BE2C (cell line): ENCODE measurements at regions not wholly inside any gene's neighbourhood (a gene's known extent, or its start where the extent isn't known, plus 50 kb on each side); places are given as distances from the start of the nearest gene placed in this dataset.
"Not testable (repeated sequence)": the region's sequence is repeated elsewhere in the genome, so short reads cannot be mapped to it uniquely, and the experiment has no call there.

ENCODE experiments used
- DNase-seq: peaks from one replicate; pipeline ENCODE4 v3.0.0-alpha.2; 2020
- H3K27me3 ChIP-seq: fragments of 250-450 bp; sonication (Bioruptor Pico); 2 replicates; pipeline ENCODE4 v1.5.1; 2020; ENCODE audit warnings: mild to moderate bottlenecking
- H3K36me3 ChIP-seq: fragments of 250-450 bp; sonication (Bioruptor Pico); 2 replicates; pipeline ENCODE4 v1.5.1; 2020; ENCODE audit warnings: mild to moderate bottlenecking
- H3K4me1 ChIP-seq: fragments of 250-450 bp; sonication (Bioruptor Pico); 2 replicates; pipeline ENCODE4 v1.5.1; 2020
- H3K4me3 ChIP-seq: 2 replicates; pipeline ENCODE4 v1.5.1; 2011; ENCODE audit warnings: low read depth, low read length
- H3K9me3 ChIP-seq: fragments of 250-450 bp; sonication (Bioruptor Pico); 2 replicates; pipeline ENCODE4 v1.5.1; 2020
- TF ChIP-seq, protein P1 (sequence below): IDR thresholded peaks from 2 replicates; pipeline ENCODE4 v1.5.1; 2012; ENCODE audit warnings: mild to moderate bottlenecking, low read depth, low read length

DNA sequence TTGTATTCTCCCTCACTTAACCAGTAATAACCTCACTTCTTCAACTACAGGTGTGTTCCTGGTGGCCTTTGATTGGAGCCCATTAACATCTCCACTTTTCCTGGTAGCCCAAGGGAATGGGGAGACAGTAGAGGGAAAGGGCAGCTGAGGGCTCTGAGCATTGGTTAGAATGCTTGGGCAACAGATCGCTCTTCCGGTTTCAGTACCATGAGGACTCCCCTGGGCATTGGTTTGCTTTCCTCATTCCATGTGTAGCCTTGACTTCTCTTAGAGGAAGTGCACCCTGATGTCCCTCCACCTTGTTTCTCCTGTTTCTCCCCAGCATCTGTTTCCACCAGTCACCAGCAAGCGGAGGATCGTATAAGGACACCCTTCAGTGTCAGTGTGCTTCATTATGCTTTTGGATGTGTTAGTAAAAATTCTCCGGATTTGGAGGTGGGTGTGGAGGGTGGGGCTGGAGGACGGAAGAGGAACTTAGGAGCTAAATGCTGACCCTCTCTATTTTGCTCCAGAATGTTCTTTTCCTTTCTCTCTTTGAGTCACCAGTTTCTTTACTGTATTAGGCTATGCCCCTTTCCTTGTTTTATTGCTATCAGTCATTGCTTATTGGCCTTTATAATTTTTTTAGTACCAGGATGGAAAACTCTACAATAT lies 50.6 kb upstream of the ZNG1B start:
- H3K9me3 ChIP-seq, DNase-seq, H3K4me1 ChIP-seq, H3K4me3 ChIP-seq, H3K27me3 ChIP-seq, H3K36me3 ChIP-seq: not testable (repeated sequence)

DNA sequence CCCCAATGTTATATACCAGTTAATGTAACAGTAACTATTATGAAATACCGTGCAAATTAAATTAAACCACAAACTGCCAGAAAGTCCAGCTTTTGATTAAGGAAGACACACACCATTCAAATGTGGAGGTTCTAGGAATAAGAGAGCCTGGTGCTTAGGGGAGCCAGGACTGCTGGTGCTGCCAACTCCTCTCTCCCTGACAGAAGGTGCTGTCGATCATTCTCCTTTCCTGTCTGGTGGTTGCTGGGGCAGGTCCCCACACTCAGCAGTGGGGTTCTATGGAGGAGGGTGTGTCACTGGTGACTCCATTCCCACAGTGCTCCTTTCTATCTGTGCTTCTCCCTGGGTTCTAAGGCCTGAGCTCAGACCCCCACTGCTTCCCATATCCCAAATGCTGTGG lies 57.9 kb upstream of the ZNG1B start:
- H3K4me1 ChIP-seq, H3K36me3 ChIP-seq, H3K4me3 ChIP-seq, DNase-seq, H3K27me3 ChIP-seq, H3K9me3 ChIP-seq: not testable (repeated sequence)

DNA sequence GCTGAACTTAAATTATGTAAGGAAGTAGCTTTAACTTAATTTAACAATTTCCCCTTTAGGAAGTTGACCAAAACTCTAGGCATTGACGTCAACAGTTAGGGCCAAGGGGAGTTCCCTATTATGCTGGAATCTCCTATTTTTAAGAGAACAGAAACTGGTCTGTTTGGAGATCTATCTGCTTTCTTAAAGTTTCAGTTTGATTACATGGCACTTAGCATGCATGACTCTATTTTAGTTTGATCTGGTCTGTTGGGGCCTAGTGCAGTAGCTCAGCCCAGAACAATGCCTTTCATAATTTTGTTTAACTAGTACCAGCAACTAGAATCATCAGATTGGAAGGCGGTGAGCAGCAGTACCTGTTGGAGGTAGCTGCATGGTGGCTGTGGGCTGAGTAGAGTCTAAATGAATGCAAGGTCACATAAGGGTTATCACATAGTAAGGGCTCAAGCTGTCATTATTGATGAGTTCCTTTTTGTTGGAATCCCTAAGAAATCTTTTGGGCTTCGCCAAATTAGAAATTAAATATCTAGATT lies 60.5 kb upstream of the ZNG1B start:
- Histone ChIP-seq H3K4me1 (no peaks in the 10 kb centered on the region), H3K36me3 (no peaks in the 10 kb centered on the region), H3K4me3 (no peak overlapping the region), H3K9me3 (no peaks in the 10 kb centered on the region), H3K27me3 (no peaks in the 10 kb centered on the region)
- TF ChIP-seq, protein P1, sequence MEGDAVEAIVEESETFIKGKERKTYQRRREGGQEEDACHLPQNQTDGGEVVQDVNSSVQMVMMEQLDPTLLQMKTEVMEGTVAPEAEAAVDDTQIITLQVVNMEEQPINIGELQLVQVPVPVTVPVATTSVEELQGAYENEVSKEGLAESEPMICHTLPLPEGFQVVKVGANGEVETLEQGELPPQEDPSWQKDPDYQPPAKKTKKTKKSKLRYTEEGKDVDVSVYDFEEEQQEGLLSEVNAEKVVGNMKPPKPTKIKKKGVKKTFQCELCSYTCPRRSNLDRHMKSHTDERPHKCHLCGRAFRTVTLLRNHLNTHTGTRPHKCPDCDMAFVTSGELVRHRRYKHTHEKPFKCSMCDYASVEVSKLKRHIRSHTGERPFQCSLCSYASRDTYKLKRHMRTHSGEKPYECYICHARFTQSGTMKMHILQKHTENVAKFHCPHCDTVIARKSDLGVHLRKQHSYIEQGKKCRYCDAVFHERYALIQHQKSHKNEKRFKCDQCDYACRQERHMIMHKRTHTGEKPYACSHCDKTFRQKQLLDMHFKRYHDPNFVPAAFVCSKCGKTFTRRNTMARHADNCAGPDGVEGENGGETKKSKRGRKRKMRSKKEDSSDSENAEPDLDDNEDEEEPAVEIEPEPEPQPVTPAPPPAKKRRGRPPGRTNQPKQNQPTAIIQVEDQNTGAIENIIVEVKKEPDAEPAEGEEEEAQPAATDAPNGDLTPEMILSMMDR, result no peak
- no peak for DNase-seq

DNA sequence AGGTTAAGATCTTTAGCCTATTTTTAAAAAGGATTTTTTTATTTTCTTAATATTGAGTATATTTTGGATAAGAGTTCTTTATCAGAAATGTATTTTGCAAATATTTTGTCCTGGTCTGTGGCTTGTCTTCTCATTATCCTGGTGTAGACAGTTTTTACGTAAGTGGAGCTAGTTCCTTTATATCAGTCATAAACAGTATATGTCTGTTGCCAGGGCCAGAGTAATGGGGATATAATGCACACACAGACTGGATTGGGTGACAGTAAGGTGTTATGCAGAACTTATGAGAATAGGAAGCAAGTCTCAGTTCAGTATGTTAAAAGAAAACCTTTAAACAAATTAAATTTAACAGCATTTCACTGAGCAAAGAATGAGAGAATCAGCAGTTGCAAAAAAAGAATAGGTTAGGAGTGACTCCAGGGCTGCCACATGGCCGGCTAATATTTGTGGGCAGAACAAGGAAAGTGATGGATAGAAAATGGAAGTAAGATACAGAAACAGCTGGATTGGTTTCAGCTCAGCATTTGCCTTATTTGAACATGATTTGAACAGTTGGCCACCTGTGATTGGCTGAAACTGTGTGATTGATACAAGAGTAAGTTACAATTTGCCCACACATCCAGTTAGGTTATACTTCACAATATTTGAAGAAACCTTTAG lies 61.1 kb upstream of the ZNG1B start:
- H3K36me3 ChIP-seq, result no peaks in the 10 kb centered on the region
- no peaks in the 10 kb centered on the region for H3K27me3 ChIP-seq
- DNase-seq, result no peak
- H3K4me3 ChIP-seq, result no peak overlapping the region
- H3K4me1 ChIP-seq, result no peaks in the 10 kb centered on the region
- TF ChIP-seq, protein P1, result no peak
- H3K9me3 ChIP-seq, result no peaks in the 10 kb centered on the region

DNA sequence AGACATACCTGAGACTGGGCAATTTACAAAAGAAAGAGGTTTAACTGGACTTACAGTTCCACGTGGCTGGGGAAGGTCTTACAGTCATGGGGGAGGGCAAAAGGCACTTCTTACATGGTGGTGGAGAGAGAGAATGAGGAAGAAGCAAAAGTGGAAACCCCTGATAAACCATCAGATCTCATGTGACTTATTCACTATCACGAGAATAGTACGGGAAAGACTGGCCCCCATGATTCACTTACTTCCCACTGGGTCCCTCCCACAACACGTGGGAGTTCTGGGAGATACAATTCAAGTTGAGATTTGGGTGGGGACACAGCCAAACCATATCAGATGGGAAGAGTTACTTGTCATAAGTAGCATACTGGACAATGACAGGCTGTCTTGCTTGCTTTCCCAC lies 62.6 kb upstream of the ZNG1B start:
- not testable (repeated sequence) for H3K27me3 ChIP-seq, H3K9me3 ChIP-seq, DNase-seq, H3K36me3 ChIP-seq, H3K4me3 ChIP-seq, H3K4me1 ChIP-seq

DNA sequence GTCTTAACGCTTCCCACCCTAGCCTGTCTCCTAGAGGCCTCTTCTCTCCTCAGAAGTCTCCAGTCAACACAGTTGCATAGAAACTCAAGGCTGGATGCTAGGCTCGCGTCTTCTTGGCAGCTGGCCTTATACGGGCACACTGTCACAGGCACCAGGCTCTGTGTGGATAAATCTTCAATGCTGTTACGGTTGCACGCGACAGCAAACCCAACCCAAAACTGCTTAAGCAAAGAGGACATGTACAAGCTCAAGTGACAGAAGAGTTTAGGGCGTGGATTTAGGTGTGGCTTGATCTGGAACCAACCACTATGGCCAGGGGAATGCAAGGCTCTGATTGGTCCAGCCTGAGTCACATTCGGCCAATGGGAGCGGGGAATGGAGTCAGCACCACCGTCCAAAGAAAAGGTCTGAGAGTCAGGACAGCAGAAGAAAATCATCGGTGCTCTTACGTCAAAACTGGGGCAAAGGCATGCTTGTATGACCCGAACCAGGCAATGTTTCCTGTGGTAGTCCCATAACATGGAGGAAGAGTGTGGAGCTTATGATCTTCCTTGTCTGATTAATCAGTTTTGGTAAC lies 65.1 kb upstream of the ZNG1B start:
- not testable (repeated sequence) for H3K36me3 ChIP-seq
- peak; percentile 31 for DNase-seq

DNA sequence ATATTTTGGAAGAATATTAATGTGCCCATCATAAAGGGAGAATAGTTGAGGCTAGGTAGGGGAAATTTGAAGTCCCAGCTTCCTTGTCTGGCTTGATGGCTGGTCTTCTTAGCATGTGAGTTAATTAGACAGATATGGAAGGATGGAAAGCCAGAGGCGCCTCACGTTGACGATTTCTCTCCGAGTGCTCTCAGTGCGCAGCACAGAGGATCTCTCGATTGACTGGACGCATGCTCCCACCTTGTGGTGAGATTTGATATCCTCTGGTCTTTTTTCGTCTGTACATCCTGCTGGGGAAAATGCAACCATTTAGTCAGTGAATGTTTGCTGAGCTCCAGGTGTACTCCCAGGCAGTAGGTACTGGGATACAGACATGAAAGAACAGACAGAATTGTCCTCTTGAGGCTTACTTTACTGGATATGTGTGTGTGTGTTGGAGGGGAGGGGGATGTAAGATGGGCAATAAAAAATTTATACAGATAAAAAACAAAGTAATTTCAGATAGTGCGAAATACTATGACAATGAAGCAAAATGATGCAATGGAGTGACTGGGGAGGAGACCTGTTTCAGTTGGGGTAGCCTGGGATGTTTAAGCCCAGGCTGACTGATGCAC lies 66.9 kb upstream of the ZNG1B start:
- Histone ChIP-seq H3K9me3 (no peaks in the 10 kb centered on the region), H3K27me3 (no peaks in the 10 kb centered on the region), H3K36me3 (no peaks in the 10 kb centered on the region), H3K4me3 (no peak overlapping the region), H3K4me1 (no peaks in the 10 kb centered on the region)
- TF ChIP-seq, protein P1, result peak; percentile 54
- DNase-seq, result peak; percentile 24

More for the DNA sequence above, 65.1 kb upstream of the ZNG1B start:
- H3K4me1 ChIP-seq, H3K27me3 ChIP-seq, H3K9me3 ChIP-seq, H3K4me3 ChIP-seq: not testable (repeated sequence)

DNA sequence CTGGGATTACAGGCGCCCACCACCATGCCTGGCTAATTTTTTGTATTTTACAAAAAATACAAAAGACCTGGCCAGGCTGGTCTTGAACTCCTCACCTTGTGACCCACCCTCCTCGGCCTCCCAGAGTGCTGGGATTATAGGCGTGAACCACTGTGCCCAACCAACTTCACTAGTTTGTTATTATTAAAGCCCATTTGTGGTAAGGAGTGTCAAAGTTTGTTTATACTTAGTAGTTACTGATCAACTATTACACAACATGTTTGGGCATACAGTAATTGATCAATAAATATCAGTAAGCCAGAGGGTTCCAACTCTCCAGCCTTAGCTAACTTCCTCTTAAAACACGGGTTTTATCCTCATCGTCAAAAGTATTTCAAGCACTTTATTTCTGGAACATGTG lies 67.5 kb upstream of the ZNG1B start:
- Histone ChIP-seq H3K9me3 (no peaks in the 10 kb centered on the region), H3K27me3 (no peaks in the 10 kb centered on the region), H3K4me1 (no peaks in the 10 kb centered on the region), H3K36me3 (no peaks in the 10 kb centered on the region), H3K4me3 (no peak overlapping the region)
- no peak for DNase-seq
- TF ChIP-seq, protein P1, result no peak

DNA sequence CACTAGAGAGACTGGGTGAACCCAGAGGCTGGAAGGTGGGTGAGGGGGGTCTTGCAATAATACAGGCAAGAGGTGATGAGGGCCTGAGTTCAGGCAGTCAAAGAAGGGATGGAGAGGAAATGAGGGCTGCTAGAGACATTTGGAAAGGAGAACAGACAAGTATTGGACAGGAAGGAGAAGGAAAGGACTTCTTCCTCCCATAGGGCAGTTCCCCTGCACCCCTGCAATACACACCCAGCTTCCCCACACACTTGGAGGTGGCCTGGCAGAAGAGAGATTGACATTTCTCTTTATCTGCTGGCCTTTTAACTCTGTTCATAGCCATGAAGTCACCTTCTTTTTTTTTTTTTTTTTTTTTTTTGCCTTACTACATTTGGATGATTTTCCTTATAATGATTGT lies 68.9 kb upstream of the ZNG1B start:
- not testable (repeated sequence) for H3K36me3 ChIP-seq, H3K4me3 ChIP-seq, H3K4me1 ChIP-seq, DNase-seq, H3K9me3 ChIP-seq, H3K27me3 ChIP-seq

DNA sequence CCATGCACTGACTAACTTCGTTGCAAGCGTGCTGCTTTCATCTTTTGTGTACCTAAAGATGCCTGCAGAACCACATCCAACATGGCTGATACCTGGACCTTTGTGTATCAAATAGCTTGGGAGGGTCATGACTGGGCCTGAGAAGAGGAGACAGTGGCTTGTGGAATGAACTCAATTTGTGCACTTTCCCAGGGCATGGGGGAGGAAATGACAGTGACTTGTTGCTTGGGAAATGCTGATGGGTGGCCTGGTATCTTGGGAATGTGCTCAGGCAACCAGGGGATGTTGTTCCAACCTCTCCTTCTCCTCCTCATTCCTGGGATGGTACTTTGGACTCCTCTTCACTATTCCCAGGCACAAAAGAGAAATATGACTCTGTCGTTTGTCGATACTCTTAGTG lies 70.7 kb upstream of the ZNG1B start:
- not testable (repeated sequence) for H3K4me1 ChIP-seq, DNase-seq, H3K27me3 ChIP-seq, H3K9me3 ChIP-seq, H3K36me3 ChIP-seq, H3K4me3 ChIP-seq

DNA sequence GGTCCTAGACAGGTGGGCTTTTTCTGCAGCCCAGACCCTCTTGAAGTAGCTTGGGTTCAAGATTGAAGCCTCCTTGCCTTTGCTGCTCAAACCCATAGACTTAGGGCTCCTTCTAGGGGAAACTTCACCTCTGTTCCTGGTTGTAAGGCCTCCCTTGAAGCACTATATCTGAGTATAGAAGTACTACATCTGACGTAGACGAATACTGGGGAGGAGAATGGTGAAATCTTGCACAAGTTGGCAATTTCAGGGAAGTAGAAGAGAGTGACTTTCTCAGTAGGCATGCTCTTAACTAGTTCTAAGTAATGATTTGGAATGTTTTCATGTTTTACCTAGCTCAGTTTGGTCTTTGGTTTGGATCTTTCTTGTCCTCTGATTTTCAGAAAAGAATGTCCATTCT lies 71.7 kb upstream of the ZNG1B start:
- not testable (repeated sequence) for H3K9me3 ChIP-seq, H3K36me3 ChIP-seq, DNase-seq, H3K27me3 ChIP-seq, H3K4me1 ChIP-seq, H3K4me3 ChIP-seq
